Activated T-helper 2 cell treated with anti-CD3 and anti-CD28 coated beads, Interferon-gamma antibody, Interleukin-2, Interleukin-4, amounts not matched to agents 10 μg/mL and 5 μg/mL and 100 μg/mL, durations not matched to agents 14 hours and 24 hours and 36 hours (primary cell): ENCODE measurements at regions not wholly inside any gene's neighbourhood (a gene's known extent, or its start where the extent isn't known, plus 50 kb on each side); places are given as distances from the start of the nearest gene placed in this dataset.

Experiments
- DNase-seq: peaks from one replicate; pipeline ENCODE4 v3.0.0; 2021; ENCODE audit warnings: low spot score
- H3K27ac Mint-ChIP-seq: one replicate; pipeline ENCODE4 v1.8.0; 2021; ENCODE audit warnings: mixed read lengths
- H3K27me3 Mint-ChIP-seq: one replicate; pipeline ENCODE4 v1.8.0; 2021; ENCODE audit warnings: low read depth, mixed read lengths
- H3K36me3 Mint-ChIP-seq: one replicate; pipeline ENCODE4 v1.8.0; 2021; ENCODE audit warnings: low read depth, mixed read lengths
- H3K4me1 Mint-ChIP-seq: one replicate; pipeline ENCODE4 v1.8.0; 2021; ENCODE audit warnings: low read depth, mixed read lengths
- H3K4me3 Mint-ChIP-seq: one replicate; pipeline ENCODE4 v1.8.0; 2021; ENCODE audit warnings: low read depth, mild to moderate bottlenecking, moderate library complexity, mixed read lengths
- H3K9me3 Mint-ChIP-seq: one replicate; pipeline ENCODE4 v1.8.0; 2021; ENCODE audit warnings: mixed read lengths
- intact Hi-C: fragments of 100-400 bp; cut with micrococcal nuclease; formaldehyde crosslinking; loops from one replicate; pipeline ENCODE4 v1.15.1; 2023

DNA sequence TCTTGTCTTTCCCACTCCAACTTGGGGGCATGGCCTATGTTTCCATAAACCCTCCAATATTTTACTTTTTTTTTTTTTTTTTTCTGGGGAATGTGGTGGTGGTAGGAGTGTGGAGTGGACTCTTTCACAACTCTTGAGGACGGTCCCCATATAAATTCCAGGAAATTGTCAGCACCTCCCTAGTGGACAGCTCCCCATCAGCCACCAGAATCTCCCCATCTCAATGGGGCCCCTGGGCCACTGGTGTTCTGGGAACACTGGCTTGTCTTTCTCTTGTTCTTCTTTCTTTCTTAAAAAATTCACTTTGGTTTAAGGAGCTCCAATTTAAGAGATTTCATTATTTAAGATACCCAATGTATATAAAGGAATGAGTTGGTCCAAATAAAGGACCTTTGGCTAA lies 74.1 kb downstream of the ADM start:
- no peak for DNase-seq
- H3K36me3 Mint-ChIP-seq = no peaks in the 10 kb centered on the region
- H3K4me3 Mint-ChIP-seq = no peak overlapping the region
- H3K4me1 Mint-ChIP-seq = no peaks in the 10 kb centered on the region
- H3K27me3 Mint-ChIP-seq = no peaks in the 10 kb centered on the region
- intact Hi-C loops = no loop called here
- no peak overlapping the region for H3K27ac Mint-ChIP-seq
- no peaks in the 10 kb centered on the region for H3K9me3 Mint-ChIP-seq

DNA sequence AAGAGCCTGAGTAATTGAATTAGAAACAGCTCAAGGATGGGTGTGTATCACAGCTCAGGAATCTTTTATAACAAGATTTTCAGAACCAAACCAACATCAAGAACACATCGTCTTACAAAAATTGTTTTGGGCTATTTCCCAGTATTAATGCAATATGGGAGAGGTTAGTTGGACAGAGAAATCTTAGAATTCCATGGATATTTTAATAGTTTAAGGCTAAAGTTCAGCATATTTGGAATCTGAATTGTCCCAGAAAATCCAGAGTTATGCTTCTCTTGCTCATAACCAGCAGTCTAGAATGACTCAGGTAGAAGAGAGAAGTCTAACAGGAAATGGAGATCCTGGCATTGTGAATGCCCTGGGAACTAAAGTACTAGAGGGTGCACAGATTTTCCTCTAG lies 74.6 kb downstream of the ADM start:
- Mint-ChIP-seq H3K9me3 (no peaks in the 10 kb centered on the region), H3K4me3 (no peak overlapping the region), H3K27me3 (no peaks in the 10 kb centered on the region), H3K4me1 (no peaks in the 10 kb centered on the region), H3K27ac (no peak overlapping the region), H3K36me3 (no peaks in the 10 kb centered on the region)
- intact Hi-C loops = no loop called here
- DNase-seq = no peak

DNA sequence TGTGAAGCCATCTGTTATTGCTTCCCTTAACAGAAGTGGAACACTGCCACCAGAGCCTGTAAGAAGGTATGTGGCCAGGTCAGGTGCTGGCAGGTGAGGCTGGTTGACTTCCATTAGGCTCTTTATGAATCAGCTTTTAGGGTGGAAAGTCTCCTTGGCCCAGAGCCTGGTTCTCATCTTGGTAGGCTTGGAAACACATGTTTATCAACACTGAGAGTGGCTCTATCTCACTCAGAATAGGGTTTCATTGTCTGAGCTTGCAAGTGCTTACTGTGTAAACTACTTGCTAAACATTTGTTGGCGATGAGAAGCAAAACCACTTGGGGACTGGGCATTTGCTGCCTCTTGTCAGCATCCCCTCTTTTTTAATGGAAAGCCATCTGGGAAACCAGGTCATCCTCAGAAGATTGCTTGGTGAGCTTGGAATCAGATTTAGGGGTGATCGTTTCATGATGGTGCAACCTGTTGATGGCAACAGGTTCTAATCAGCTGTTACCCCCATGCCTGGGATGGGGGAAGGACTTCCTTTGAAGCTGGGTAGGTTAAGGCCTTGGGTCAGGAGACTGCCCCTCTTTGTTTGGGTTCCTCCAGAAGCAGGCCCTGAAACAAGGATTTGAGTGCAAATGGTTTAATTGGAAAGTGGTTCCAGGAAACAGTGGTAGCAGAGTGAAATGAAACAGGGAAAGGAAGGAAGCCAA lies 75.0 kb upstream of the AMPD3 start:
- no peak for DNase-seq
- intact Hi-C loops = no loop called here
- H3K4me1 Mint-ChIP-seq = no peaks in the 10 kb centered on the region
- no peaks in the 10 kb centered on the region for H3K27me3 Mint-ChIP-seq
- no peaks in the 10 kb centered on the region for H3K9me3 Mint-ChIP-seq
- H3K27ac Mint-ChIP-seq = no peak overlapping the region
- H3K36me3 Mint-ChIP-seq = no peaks in the 10 kb centered on the region
- H3K4me3 Mint-ChIP-seq = no peak overlapping the region

DNA sequence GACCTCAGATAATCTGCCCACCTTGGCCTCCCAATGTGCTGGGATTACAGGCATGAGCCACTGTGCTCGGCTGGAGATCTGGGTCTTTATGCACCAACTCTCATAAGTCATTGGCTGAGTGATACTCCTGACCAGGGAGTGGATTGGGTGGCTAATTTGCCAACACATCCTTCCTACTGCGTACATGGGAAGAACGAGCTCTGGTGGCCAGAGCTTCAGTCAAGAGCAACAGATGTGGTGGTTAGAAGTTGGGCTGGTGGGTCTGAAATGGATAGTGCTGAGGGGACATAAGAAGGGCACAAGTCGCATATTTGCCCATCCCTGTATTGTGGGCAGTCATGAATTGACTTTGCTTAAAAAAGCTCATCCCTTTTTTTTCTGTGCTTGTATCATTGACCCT lies 74.1 kb upstream of the AMPD3 start:
- intact Hi-C loops = no loop called here
- no peaks in the 10 kb centered on the region for H3K9me3 Mint-ChIP-seq
- H3K4me3 Mint-ChIP-seq = no peak overlapping the region
- H3K27ac Mint-ChIP-seq = no peak overlapping the region
- H3K36me3 Mint-ChIP-seq = no peaks in the 10 kb centered on the region
- no peaks in the 10 kb centered on the region for H3K27me3 Mint-ChIP-seq
- DNase-seq = no peak
- H3K4me1 Mint-ChIP-seq = no peaks in the 10 kb centered on the region

DNA sequence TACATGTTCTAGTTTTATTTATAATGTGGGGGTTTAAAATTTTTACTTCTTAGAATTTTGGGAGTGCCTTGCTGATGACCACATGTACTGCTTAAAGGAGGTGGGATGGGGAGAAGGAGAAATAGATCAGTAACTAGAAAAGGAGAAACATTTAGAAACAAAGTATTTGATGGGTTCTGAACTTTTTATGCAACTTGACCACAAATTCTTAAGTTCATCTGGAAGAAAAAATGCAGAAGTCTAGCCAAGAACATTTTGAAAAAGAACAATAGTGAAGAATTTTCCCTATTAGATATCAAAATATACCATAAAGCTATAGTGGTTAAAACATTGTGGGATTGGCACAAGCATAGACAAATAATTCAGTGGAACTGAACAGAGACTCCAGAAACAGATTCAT lies 73.3 kb upstream of the AMPD3 start:
- Mint-ChIP-seq H3K9me3 (no peaks in the 10 kb centered on the region), H3K27me3 (no peaks in the 10 kb centered on the region), H3K4me1 (no peaks in the 10 kb centered on the region), H3K36me3 (no peaks in the 10 kb centered on the region), H3K4me3 (no peak overlapping the region), H3K27ac (no peak overlapping the region)
- no peak for DNase-seq
- intact Hi-C loops = no loop called here

DNA sequence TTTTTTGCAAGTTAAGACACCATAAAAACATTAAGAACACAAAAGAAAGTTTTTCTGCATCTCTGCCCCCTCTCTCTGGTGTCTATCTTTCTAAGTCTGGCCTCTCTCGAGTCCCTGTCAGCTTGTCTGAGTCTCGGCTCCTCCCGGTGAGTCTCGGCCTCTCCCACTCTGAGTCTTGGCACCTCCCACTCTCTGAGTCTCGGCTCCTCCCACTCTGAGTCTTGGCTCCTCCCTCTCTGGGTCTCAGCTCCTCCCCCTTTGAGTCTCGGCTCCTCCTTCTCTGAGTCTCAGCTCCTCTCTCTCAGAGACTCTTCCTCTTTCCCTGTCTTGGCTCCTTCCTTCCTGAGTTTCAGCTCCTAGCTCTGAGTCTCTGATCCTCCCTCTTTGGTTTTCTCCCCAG lies 72.5 kb upstream of the AMPD3 start:
- intact Hi-C loops = no loop called here
- H3K36me3 Mint-ChIP-seq = no peaks in the 10 kb centered on the region
- H3K27ac Mint-ChIP-seq = no peak overlapping the region
- H3K4me3 Mint-ChIP-seq = no peak overlapping the region
- H3K27me3 Mint-ChIP-seq = no peaks in the 10 kb centered on the region
- H3K9me3 Mint-ChIP-seq = no peaks in the 10 kb centered on the region
- no peaks in the 10 kb centered on the region for H3K4me1 Mint-ChIP-seq
- no peak for DNase-seq

DNA sequence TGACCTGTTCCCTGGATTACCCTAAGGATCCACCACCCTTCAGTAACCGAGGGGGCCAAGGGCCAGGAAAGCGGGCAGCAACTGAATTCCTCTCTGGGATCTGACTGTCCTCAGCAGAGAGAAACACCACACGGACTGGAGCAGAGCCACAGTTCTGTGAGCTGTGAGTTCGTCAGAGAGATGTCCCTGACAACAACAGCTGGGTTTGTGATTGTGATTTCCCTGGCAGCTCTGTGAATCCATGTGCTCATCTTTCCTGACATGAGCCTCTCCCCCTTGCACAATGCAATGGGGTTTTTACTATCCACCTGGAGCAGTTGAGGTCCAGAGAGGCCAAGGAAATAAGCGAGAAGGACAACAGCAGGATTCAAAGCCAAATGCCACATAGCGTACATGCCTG lies 69.4 kb upstream of the AMPD3 start:
- no peak for DNase-seq
- Mint-ChIP-seq H3K27me3 (peaks cover 10% of the 10 kb centered on the region), H3K36me3 (no peaks in the 10 kb centered on the region), H3K27ac (no peak overlapping the region), H3K4me3 (no peak overlapping the region), H3K4me1 (no peaks in the 10 kb centered on the region), H3K9me3 (no peaks in the 10 kb centered on the region)
- intact Hi-C loops = no loop called here

DNA sequence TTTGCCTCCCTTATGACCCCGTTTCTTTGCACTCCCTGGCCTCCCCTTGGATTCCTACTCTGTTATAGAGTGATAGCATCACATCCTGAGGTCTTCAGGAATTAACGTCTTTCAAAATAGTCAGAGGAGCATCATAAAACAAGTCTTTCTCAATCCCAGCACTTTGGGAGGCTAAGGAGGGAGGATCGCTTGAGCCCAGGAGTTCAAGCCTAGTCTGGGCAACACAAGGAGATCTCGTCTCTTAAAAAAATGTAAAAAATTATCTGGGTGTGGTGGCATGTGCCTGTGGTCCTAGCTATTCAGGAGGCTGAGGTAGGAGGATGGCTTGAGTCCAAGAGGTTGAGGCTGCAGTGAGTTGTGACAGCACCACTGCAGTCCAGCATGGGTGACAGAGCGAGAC lies 68.7 kb upstream of the AMPD3 start:
- no peaks in the 10 kb centered on the region for H3K9me3 Mint-ChIP-seq
- intact Hi-C loops = no loop called here
- H3K36me3 Mint-ChIP-seq = no peaks in the 10 kb centered on the region
- no peak overlapping the region for H3K4me3 Mint-ChIP-seq
- H3K27ac Mint-ChIP-seq = no peak overlapping the region
- no peaks in the 10 kb centered on the region for H3K4me1 Mint-ChIP-seq
- H3K27me3 Mint-ChIP-seq = peaks cover 16% of the 10 kb centered on the region
- DNase-seq = no peak

DNA sequence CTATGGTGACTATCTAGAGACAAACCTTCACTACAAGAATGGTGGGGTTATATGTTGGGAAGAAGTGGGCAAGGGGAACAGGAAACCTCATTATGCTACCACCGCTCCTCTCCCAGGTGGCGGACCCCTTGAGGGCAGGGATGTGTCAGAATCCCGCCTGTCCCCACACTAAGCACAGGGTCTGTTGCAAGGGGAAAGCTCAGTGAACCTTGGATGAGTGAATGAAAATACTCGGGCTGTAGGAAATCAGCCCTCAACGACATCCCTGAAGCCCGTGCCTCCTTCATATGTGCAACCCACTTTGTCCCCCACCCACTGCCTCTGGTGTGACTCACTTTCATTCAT lies 68.2 kb upstream of the AMPD3 start:
- Mint-ChIP-seq H3K27me3 (peaks cover 16% of the 10 kb centered on the region), H3K27ac (no peak overlapping the region), H3K9me3 (no peaks in the 10 kb centered on the region), H3K4me3 (no peak overlapping the region), H3K36me3 (no peaks in the 10 kb centered on the region), H3K4me1 (no peaks in the 10 kb centered on the region)
- intact Hi-C loops = no loop called here
- no peak for DNase-seq

DNA sequence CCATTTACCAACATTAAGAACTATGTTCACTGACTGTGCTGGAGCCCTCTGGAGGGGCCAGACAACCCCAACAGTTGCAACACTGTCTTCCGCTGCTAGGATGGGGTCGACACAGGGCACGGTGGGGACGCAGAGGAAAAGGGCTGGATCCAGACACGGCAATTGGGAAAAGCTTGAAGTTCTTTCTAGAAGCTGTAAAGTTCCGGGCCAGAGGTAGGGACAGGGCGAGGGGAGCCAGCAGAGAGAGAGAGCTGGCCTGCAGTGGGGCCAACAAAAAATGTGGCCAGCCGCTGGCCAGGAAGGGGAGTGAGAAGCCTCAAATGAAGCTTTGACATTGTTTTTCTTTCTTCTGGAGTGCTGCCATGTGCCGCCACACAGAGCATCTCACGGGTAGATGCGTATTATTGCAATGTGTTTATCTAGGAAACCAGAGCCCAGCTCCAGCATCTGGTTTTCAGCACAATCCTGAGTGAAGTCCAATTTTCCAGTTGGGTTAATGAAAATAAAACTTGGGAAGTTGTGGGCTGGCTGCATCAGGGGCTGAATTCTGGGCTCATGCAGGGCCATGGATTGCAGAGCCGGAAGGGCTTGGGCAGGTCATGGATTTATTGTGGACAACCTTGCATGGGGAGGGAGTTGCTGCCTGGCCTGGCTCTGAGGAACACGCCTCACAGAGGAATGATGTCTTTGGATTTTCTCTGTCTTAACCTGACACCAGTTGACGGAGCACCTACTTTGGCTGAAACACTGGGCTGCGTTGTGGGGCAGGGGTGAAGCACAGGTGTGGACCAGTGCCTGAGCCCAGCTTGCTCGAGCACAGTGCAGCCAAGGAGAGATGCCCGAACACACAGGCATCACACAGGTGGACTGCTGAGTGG lies 67.6 kb upstream of the AMPD3 start:
- intact Hi-C loops = no loop called here
- H3K36me3 Mint-ChIP-seq = no peaks in the 10 kb centered on the region
- no peak overlapping the region for H3K27ac Mint-ChIP-seq
- no peaks in the 10 kb centered on the region for H3K9me3 Mint-ChIP-seq
- no peak overlapping the region for H3K4me3 Mint-ChIP-seq
- no peaks in the 10 kb centered on the region for H3K4me1 Mint-ChIP-seq
- no peak for DNase-seq
- peaks cover 18% of the 10 kb centered on the region for H3K27me3 Mint-ChIP-seq

DNA sequence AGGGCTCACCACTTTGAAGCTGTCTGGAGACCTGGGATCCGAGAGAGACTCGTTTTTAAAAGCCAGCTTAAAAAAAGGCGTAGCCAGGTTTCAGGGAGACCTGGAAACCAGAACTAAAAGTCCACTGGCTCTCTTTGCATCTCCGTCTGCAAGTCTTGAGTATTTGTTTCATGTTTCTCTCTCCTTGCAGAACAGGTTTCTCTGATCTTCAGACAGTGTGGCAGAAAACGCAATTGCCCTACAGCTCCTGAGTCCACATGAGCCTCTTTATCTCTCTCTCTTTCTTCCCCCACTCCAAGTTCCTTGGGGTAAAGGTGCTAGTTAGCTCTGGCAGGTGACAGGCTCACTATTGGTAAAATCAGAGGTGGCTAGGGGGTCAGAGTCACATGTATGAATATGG lies 67.0 kb upstream of the AMPD3 start:
- Mint-ChIP-seq H3K4me1 (no peaks in the 10 kb centered on the region), H3K36me3 (no peaks in the 10 kb centered on the region), H3K27ac (no peak overlapping the region), H3K4me3 (no peak overlapping the region), H3K27me3 (peaks cover 22% of the 10 kb centered on the region), H3K9me3 (no peaks in the 10 kb centered on the region)
- DNase-seq = no peak
- intact Hi-C loops = no loop called here

DNA sequence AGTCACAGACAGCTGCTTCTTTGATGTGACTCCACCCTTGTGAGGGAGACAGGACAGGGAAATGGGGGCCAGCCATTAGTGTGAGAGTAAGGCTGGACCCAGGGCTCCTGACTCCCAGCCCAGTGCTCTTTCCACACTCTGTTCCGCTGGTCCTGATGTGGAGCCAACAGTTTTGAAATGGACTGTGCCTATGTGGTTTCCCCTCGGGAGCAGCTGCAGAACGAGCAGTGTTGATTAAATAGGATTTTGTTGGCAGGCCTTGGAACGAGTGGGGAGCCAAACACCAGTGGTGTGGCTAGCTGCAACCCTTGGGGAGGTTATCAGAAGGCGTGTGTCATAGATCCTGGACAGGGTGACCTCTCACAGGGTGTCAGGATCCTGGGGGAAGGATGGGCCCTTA lies 66.5 kb upstream of the AMPD3 start:
- Mint-ChIP-seq H3K27ac (no peak overlapping the region), H3K36me3 (no peaks in the 10 kb centered on the region), H3K27me3 (peaks cover 22% of the 10 kb centered on the region), H3K4me1 (no peaks in the 10 kb centered on the region), H3K9me3 (no peaks in the 10 kb centered on the region), H3K4me3 (no peak overlapping the region)
- intact Hi-C loops = no loop called here
- no peak for DNase-seq

DNA sequence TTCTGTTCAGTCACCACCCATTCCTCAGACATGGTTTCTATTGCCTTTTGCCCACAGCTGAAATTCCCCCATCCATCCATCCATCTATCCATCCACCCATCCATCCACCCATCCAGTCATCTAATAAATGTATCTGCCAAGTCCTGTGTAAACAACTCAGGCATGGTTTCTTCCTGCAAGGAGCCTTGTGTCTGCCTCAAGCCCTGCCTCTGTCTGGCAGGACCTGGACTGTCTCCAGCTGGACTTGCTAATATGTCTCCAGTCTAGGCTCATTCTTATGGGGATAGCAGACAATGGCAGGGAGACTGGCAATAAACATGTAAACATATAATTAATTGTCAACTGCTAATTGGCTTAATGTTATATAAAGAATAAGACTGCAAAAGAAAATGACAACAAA lies 64.7 kb upstream of the AMPD3 start:
- no peak overlapping the region for H3K4me3 Mint-ChIP-seq
- no peak overlapping the region for H3K27ac Mint-ChIP-seq
- no peaks in the 10 kb centered on the region for H3K9me3 Mint-ChIP-seq
- no peaks in the 10 kb centered on the region for H3K4me1 Mint-ChIP-seq
- H3K27me3 Mint-ChIP-seq = peaks cover 24% of the 10 kb centered on the region
- H3K36me3 Mint-ChIP-seq = no peaks in the 10 kb centered on the region
- intact Hi-C loops = no loop called here
- DNase-seq = no peak
